Renal pelvis (tissue), 1 donor: ENCODE measurements at regions not wholly inside any gene's neighbourhood (a gene's known extent, or its start where the extent isn't known, plus 50 kb on each side); places are given as distances from the start of the nearest gene placed in this dataset.
"Not testable (repeated sequence)": the region's sequence is repeated elsewhere in the genome, so short reads cannot be mapped to it uniquely, and the experiment has no call there.

Source experiments
- DNase-seq: peaks from one replicate; pipeline ENCODE4 v3.0.0-alpha.2; 2013

DNA sequence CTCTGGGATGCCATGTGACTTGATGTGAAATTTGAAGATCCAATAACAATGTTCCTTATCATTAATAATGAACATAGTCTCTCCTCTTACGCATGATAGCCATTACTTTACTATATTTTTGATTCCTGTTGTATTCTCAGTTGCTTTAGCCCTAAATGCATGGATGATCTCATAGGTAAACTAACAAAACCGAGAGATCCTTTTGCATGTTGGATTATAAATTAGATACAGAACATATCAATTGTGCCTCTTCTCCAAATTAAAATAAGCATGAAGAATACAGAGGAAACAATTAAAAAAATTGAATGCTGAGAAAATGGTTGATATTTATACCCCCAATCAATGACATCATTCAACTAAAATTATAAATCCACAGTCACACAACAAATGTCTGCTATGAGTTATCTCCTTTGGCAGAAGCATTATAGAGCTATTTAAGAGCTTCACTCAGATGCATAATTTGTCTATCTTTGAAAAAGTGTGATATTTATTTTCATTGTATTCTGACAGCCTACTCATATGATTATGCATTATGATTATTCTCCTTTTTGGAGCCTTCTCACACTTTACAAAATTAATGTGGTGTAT lies 386.4 kb upstream of the STXBP6 start:
- DNase-seq, result no peak

DNA sequence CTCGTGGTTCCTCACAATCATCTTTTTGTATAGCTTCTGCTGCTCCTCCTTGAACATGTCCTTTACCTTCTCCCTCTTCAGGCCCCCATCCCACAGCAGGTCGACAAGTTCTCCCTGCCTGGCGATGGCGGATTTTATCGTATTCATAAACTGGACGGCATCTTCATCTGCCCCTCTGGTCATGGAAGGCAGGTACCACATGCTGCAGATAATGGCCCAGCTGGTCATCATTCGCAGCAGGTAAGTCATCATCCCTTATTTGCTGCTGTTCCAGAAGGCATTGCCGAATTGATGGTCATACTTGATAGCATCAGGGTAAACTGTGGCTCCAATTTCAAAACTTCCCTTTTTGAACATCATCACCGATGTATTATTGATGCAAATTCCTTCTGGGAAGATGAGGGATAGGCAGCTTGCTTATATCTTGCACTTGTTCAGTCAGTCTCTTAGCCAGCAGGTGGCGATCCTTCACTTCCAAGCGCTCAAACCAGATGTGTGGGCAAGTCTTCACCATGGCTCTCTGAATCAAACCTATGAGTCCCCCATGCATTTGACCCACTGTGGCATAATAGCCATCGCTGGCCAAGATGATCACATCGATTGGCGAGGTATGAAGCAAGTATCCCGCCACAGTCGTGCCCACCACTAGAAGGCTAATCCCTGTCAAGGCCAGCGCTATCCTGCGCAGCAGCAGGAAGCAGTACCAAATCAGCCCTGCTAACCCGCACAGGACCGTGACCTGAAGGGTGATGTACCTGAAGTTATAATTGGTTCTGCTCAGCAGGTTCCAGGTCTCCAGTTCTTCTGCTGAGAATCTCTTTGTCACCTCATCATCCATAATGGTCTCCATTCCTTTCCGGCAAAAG lies 381.5 kb upstream of the STXBP6 start:
- peak; percentile 19 for DNase-seq

DNA sequence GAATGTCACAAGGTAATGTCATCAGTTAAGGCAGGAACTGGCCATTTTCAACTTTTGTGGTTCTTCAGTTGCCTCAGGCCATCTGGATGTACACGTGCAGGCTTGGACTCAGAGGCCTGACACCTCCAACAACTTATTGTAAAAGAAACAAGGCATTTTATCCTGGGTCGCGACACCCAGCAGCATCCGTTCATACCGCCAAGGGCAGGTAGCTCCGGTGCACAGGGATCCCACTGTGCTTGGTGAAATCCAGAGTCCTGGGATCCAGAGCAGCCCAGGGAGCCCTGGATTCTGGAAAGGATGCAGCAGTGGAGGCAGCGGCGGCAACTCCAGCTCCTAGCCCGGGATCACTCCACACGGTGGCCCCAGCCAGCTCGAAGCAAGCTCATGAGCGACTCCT lies 380.9 kb upstream of the STXBP6 start:
- DNase-seq, result no peak

DNA sequence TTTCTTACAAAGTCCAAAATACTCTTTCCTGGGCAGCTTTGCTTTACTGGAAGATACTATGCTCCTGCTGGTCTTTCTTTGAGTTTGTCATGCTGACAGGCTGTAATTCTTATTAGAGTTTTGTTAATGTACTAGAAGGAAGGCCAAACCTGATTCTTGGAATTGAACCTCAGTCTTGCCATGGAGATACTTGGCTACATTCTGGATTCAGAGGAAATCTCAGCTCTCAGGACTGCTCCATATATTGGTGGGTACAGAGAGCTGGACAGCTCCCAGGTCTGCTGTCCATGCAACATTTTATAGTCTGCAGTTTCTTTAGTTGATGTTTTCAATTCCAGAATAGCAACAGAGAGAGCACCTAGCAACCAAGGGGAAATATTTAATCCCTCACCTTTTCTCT lies 363.1 kb upstream of the STXBP6 start:
- DNase-seq, result no peak

DNA sequence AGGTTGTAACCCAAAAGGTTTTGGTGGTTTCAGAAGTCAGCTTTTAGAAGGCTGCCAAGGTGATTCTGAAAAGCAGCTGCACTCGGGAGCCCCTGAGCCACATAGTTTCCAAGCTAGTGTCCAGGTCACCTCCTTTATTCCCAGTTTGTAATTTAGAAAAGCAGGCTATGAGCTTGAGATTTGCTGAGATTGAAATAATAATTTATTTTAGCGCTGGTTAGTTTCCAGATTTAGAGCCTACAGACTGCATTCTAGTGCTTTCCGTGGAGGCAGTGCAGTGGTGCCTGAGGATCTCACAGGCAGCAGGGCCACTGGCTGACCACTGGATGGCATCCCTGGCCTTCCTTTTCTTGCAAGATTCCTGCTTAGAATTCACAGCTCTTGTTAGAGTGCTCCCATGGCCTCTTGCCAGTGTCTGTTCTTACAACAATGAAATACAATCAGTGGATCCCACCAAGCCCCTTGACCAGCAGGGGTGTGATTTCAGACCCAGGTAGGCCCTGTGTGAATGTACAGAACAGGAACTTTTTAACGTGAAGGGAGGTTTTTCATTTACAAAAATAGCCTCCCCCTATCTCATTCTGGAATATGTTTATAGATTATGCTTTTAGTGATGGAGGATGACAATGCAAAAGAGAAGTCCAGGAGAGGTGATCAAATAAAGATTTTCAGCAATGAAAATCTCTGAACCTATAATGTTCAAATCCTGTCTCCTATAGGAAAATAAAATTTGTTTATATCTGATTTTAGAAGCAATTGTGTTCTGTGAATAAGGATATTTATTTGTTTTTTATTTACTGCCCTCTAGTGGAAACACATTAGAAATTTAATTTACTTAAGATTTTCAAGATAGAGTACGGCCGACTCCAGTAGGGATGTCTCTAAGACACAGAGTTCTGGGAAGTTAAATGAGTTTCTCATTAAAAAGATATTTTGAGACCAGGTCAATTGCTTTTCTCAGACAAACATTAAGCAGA lies 362.1 kb upstream of the STXBP6 start:
- DNase-seq, result no peak

DNA sequence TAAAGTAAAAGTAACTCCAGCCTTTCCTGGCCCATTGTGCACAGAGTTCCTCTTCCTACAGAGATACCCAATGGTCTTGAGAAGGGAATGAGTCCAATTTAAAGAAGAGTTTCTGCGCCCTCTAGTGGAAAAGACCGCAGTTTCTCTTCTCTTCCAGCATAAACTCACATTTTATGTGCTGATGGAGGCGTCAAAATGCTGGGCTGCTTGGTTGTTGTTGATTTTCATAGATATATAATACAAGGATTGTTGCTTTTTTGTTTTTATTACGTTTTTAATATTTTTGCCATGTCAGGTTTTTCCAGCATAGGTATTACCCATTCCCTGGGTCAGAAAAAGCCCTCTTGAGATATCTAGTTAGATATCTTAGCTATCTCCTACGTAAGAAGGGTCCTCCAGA lies 356.9 kb upstream of the STXBP6 start:
- DNase-seq, result no peak

DNA sequence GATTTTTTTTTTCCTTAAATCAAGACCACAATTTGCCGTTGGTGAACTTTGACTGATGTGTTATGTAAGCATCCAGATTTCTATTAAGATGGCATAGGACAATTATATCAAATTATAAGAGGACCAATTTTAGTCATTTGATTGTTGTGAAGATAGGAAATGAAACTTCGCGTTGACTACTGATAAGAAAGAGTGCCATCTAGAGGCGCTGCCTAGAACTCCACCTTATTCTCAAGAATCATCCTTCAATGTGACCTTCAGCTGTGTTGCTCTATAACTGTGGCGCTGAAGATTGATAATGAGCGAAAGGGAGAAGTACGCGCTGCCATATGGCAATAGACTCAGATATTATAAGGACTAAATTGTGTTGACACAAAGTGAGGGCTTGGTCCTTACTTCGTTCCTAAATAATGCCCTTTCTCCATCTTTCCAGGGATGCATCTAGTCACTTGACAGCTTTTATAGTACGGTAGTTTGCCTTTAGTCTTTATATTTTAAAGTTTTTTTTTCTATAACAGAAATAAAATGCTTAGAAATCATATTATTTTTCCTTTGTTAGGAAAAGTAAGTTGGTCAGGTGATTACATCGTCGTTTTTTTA lies 350.8 kb upstream of the STXBP6 start:
- DNase-seq, result peak; percentile 30

DNA sequence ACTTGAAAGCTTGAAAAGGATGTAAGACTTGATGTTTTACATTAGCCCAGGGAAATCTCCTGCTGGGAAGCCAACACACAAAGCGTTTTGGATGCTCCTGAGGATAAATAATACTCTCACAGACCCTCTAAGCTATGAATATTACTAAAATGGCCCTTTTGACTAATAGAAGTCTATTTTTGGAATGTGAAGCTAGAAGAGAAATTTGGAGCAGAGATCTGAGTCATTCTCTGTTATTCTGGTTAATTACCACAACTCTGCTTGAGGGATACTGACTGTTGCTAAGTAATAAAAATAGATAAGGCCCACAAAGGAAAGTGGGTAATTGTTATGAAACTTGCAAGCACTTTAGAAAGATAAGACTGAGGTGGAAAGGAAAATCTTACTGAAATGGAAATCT lies 346.2 kb upstream of the STXBP6 start:
- no peak for DNase-seq

DNA sequence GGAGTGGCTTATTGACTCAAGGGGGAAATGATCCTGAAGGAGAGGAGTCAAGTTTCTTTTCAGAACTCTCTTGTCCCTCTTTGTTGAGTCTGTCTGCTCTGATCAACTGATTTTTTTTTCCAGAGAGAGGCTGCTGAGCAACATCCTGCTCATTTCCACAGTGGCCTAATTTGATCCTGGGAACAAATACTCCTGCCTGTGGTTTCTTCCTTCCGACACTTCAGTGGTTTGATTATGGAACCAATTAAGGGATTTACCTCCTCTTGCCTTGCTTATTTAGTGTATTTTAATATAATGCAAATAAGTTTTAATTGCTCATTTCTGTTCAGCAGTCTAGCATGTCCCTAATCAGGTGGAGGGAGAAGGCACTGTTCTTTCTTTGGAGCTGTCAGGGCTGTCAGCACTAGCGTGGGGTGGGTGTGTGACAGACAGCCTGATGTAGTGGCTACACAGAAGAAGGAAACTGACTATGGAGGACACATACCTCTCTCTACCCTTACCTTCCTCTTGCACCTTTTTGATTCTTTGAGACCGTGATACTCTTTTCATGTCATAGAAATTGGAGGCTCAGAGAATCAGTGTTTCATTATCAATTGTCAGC lies 344.9 kb upstream of the STXBP6 start:
- no peak for DNase-seq

DNA sequence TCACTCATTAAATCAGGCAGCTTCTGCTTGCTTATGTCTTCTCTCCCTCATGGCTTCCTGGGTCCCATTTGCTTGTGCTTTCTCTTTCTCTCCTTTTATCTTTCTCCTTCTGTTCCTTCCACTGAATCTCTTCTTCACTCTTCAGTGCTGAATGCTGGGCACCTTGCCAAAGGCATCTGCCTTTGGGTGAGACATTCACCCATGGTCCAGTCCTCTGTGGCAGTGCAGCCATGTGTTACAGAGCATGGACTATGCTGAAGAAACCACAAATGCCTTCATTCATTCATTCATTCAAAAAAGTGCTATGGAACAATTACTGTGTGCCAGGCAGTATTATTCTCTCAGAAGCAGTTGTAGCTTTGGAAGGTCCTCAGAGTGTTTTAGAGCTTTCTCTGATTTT lies 344.4 kb upstream of the STXBP6 start:
- no peak for DNase-seq

DNA sequence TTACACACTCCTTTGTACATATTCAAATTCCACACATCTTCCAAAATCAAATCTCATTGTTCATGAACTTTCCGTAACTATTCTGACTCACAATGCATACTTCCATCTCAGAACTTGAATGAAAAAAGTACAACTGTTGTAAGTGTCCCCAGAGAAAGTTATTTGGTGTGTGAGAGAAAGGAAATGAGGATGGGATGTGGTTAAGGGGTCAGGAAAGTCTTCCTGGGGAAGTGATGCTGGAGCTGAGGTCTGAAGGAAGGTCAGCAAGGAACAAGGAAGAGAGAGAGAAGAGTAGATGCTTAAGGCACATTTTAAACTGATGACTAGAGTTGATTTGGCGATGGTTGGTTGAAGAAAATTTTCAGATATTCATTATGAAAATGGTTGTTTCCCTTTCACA lies 340.0 kb upstream of the STXBP6 start:
- DNase-seq, result no peak

DNA sequence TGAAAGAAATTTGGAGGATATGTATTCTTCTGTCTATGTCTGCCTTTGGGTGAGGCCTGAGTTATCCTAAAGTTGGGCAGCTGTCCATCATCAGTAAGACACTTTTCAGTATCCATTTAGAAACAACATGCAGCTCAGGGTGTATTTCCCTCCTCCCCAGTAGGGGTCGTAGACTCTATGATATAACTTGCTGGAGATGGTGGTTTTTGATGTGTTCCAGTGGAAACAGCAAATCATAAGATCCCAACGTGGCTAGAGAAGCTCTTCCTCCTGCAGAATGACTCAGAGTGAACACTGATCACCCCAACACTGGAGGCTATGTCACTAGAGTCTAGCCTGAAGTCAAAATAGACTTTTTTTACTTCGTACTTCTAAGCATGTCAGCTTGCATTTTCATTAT lies 331.6 kb upstream of the STXBP6 start:
- no peak for DNase-seq

DNA sequence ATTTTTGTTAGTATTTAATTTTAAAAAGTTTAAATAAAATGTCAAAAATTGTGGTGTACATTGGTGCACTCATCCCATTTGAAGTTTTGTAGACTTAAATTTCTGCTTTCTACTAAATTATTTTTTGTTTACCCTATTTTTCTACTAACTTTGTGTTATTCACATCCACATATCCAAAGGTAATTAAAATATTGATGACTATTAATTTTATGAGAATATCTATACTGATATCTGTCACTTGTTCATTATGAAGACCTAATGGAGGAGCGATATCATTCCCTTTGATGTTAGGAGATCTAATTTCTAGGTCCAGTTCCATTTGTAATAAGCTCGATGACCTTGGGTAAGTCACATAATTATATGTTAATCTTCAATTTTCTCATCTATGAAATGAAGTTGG lies 325.7 kb upstream of the STXBP6 start:
- DNase-seq, result no peak

DNA sequence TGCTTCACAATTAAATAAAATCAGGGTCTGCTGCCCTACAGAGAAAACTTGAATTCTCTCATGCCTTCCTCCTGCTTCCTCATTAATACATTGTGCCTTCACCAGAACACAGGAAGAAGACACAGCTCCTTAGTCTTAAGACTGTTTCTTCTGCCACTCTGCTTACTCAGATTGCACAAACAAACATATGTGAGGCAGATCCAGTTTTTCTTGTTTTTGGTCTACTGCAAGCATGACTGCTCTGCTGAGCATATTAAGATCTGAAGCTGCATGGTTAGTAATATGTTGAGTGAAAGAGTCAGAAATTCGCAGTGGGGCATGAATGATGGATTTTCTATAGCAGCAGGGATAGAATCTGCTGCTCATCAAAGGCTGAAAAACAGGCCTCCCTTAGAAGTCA lies 321.1 kb upstream of the STXBP6 start:
- peak; percentile 26 for DNase-seq

DNA sequence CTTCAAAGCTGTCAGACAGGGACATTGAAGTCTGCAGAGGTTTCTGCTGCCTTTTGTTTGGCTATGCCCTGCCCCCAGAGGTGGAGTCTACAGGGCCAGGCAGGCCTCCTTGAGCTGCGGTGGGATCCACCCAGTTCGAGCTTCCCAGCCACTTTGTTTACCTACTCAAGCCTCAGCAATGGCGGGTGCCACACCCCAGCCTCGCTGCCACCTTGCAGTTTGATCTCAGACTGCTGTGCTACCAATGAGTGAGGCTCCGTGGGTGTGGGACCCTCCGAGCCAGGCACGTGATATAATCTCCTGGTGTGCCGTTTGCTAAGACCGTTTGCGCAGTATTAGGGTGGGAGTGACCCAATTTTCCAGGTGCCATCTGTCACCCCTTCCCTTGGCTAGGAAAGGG lies 320.1 kb upstream of the STXBP6 start:
- DNase-seq, result not testable (repeated sequence)

DNA sequence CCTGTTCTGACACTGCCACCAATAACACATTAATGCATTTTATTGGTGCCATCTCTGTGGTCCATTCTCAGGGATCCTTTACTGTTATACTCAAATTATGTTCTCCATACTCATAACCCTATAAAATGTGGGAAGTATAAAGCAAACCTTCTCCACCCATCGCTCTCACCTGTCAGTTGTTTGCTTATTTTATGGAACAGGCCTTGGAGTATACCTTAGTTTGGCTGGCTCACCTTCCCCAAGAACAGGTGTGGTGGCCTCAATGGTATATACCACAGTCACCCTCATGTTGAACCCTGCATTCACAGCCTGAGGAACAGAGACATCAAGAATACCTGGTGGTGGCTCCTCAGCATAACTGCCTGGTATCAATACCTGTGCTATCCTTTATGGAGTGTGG lies 308.4 kb upstream of the STXBP6 start:
- no peak for DNase-seq

DNA sequence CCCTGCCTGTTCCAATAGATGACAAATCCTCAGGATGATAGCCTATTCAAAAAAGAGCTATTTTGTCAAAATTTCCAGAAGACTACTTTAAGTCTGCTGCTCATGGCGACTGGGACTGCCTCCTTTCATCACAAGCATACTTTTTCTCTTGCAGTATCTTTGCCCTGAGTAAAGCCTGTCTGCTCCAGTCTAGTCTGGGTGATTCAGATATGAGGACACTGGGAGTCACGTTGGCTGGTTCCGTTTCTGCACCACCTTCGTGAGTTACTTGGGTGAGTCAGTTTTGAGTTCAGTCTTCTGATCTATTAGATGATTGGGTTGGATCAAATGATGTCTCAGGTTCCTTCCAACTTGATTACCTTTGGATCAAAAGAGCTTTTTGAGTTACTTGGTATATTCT lies 301.3 kb upstream of the STXBP6 start:
- no peak for DNase-seq

DNA sequence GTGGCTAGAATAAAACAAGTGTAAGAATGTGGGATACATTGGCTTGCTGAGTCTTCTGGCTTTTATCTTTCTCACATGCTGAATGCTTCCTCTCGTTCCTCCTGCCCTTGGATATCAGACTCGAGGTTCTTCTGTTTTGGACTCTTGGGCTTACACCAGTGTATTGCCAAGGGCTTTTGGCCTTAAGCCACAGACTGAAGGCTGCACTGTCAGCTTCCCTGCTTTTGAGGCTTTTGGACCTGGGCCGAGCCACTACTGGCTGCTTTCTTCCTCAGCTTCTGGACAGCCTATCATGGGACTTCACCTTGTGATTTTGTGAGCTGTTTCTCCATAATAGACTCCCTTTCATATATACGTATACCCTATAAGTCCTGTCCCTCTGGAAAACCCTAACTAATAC lies 300.9 kb upstream of the STXBP6 start:
- no peak for DNase-seq

DNA sequence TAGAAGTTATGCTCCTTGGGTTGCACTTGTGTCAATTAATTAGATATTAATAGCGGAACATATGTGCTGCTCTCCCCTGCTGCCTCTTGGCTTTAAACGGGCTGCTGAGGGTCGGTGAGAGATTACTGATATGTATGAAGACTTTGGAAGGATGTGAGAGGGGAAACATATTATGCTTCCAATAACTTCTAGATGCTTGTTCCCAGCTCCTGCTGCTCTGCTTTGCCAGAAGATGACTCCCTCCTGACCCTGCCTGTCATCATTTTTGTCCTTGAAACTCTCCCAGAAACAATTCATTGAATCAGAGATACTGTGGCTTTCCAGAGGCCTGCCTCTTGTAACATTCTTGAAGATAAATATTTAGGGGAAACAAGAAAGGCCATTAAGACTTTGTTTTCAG lies 300.1 kb upstream of the STXBP6 start:
- no peak for DNase-seq

DNA sequence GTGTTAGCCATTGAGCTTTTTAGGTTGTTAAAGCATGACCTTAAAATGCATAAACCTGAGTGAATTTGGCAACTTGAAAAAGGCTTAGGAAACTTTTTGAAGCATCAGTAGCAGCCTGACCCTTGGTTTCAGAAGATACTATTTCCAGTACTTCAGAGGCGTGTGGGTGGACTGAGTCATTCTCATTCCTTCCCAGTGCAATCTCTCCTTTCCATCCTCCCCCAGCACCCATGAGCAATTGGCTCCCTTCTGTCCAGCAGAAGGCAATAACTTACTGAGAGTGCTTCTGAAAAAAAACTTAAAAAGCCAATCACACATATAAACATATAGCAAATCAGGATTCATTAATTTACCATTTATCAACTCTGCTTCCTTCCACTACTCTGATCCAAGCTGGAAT lies 299.3 kb upstream of the STXBP6 start:
- DNase-seq, result no peak

DNA sequence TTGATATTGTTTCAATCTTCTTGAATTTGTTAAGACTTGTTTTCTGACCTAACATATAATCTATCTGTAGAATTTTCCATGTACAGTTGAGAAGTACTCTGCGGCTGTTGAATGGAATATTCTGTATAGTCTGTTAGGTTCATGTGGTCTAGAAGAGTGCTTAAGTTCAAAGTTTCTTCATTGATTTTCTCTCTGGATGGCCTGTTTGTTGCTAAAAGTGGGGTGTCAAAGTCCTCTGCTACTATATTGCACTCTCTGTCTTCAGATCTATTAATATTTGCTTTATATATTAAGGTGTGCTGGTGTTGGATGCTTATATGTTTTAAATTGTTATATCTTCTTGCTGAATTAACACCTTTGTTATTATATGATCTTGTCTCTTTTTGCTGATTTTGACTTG lies 290.9 kb upstream of the STXBP6 start:
- DNase-seq, result no peak

DNA sequence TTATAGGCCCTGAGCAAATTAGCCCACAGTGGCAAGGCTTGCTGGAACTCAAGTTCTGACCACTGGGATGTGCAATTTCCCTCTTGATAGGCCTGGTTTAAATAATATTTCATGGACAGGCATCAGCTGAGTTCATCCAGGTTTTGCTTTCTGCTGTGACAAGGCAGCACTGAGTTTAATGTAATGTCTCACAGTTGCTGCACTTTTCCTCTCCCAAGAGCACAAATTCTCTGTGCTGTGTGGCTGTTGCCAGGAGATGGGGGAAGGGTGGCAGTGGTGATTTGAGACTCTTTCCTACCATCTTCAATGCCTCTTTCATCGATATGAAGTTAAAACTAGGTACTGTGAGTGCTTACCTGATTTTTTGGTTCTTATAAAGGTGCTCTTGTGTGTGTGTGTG lies 272.8 kb upstream of the STXBP6 start:
- DNase-seq, result no peak
